OCI-LY1 (cell line): ENCODE measurements at regions not wholly inside any gene's neighbourhood (a gene's known extent, or its start where the extent isn't known, plus 50 kb on each side); places are given as distances from the start of the nearest gene placed in this dataset.

Source experiments
- H2AFZ ChIP-seq: fragments of 200-600 bp; sonication (generic), shearing (Covaris generic); 2 replicates; pipeline ENCODE4 v1.6.0; 2014; ENCODE audit warnings: antibody characterized with exemption, mild to moderate bottlenecking, low read length
- H3F3A ChIP-seq: fragments of 200-600 bp; sonication (generic), shearing (Covaris generic); 2 replicates; pipeline ENCODE4 v1.6.0; 2014; ENCODE audit warnings: mild to moderate bottlenecking, antibody characterized with exemption, low read length, moderate library complexity; ENCODE audit not compliant: insufficient read depth
- H3K27ac ChIP-seq: fragments of 200-600 bp; sonication (generic); 2 replicates; pipeline ENCODE4 v1.5.1; 2014; ENCODE audit warnings: low read length, mixed run types, mild to moderate bottlenecking, low read depth; ENCODE audit not compliant: poor library complexity, severe bottlenecking
- H3K27me3 ChIP-seq: fragments of 200-600 bp; sonication (generic); 2 replicates; pipeline ENCODE4 v1.6.0; 2014; ENCODE audit warnings: antibody characterized with exemption, mild to moderate bottlenecking, low read length, moderate library complexity; ENCODE audit not compliant: insufficient read depth
- H3K36me3 ChIP-seq: fragments of 200-600 bp; sonication (generic); 2 replicates; pipeline ENCODE4 v1.6.1; 2014; ENCODE audit warnings: mild to moderate bottlenecking, antibody characterized with exemption, low read length, moderate library complexity, mixed read lengths; ENCODE audit not compliant: insufficient read depth
- H3K4me1 ChIP-seq: fragments of 200-600 bp; sonication (generic); 2 replicates; pipeline ENCODE4 v1.5.1; 2014; ENCODE audit warnings: mild to moderate bottlenecking, low read length, moderate library complexity; ENCODE audit not compliant: insufficient read depth, severe bottlenecking
- H3K4me2 ChIP-seq: fragments of 200-600 bp; sonication (generic), shearing (Covaris generic); 2 replicates; pipeline ENCODE4 v1.6.1; 2014; ENCODE audit warnings: low read length
- H3K4me3 ChIP-seq: fragments of 200-600 bp; sonication (generic); 2 replicates; pipeline ENCODE4 v1.5.1; 2014; ENCODE audit warnings: low read length, low read depth, mild to moderate bottlenecking, mixed read lengths; ENCODE audit not compliant: poor library complexity, severe bottlenecking
- H3K79me2 ChIP-seq: fragments of 200-600 bp; shearing (Covaris generic); 2 replicates; pipeline ENCODE4 v1.6.1; 2016; ENCODE audit warnings: mixed run types, low read length, mixed read lengths; ENCODE audit not compliant: insufficient read depth
- H3K9ac ChIP-seq: fragments of 200-600 bp; sonication (generic), shearing (Covaris generic); 2 replicates; pipeline ENCODE4 v1.6.1; 2014; ENCODE audit warnings: mild to moderate bottlenecking, low read length, mixed read lengths
- H3K9me2 ChIP-seq: fragments of 200-600 bp; sonication (generic), shearing (Covaris generic); 2 replicates; pipeline ENCODE4 v1.6.1; 2014; ENCODE audit warnings: low read depth, mild to moderate bottlenecking, low read length, mixed read lengths
- H3K9me3 ChIP-seq: fragments of 200-600 bp; shearing (Covaris generic); 2 replicates; pipeline ENCODE4 v1.6.1; 2014; ENCODE audit warnings: low read length, mixed read lengths
- H4K20me1 ChIP-seq: fragments of 200-600 bp; sonication (generic), shearing (Covaris generic); 2 replicates; pipeline ENCODE4 v1.6.0; 2016; ENCODE audit warnings: mild to moderate bottlenecking, low read length; ENCODE audit not compliant: insufficient read depth
- CTCF ChIP-seq: fragments of 200-600 bp; sonication (generic), shearing (Covaris generic); IDR thresholded peaks from 2 replicates; pipeline ENCODE4 v1.5.1; 2017; ENCODE audit warnings: mild to moderate bottlenecking, antibody characterized with exemption, low read length, moderate library complexity, mixed read lengths
- EZH2 ChIP-seq: fragments of 200-600 bp; sonication (generic), shearing (Covaris generic); IDR thresholded peaks from 2 replicates; pipeline ENCODE4 v1.8.0; 2017; ENCODE audit warnings: borderline replicate concordance, mixed run types, mild to moderate bottlenecking, antibody characterized with exemption, low read length, moderate library complexity, mixed read lengths

GRCh38 chr4:135065366-135065765, 863.8 kb upstream of the PABPC4L start:
- H3K9me2 ChIP-seq = no peaks in the 10 kb centered on the region
- H3K4me3 ChIP-seq = no peak overlapping the region
- H3F3A ChIP-seq = no peaks in the 10 kb centered on the region
- no peak overlapping the region for H3K9ac ChIP-seq
- TF ChIP-seq EZH2 (no peak), CTCF (no peak)
- no peaks in the 10 kb centered on the region for H3K79me2 ChIP-seq
- H2AFZ ChIP-seq = no peak overlapping the region
- no peaks in the 10 kb centered on the region for H3K36me3 ChIP-seq
- no peaks in the 10 kb centered on the region for H4K20me1 ChIP-seq
- no peak overlapping the region for H3K27ac ChIP-seq
- H3K4me2 ChIP-seq = no peak overlapping the region
- H3K4me1 ChIP-seq = no peaks in the 10 kb centered on the region
- H3K9me3 ChIP-seq = no peaks in the 10 kb centered on the region
- no peaks in the 10 kb centered on the region for H3K27me3 ChIP-seq

GRCh38 chr4:135050086-135050717, 848.6 kb upstream of the PABPC4L start:
- H3K9ac ChIP-seq = no peak overlapping the region
- no peaks in the 10 kb centered on the region for H3K9me3 ChIP-seq
- no peaks in the 10 kb centered on the region for H3K27me3 ChIP-seq
- H3K27ac ChIP-seq = no peak overlapping the region
- TF ChIP-seq CTCF = no peak
- TF ChIP-seq EZH2 = no peak
- H4K20me1 ChIP-seq = no peaks in the 10 kb centered on the region
- no peaks in the 10 kb centered on the region for H3K9me2 ChIP-seq
- no peaks in the 10 kb centered on the region for H3K36me3 ChIP-seq
- no peak overlapping the region for H2AFZ ChIP-seq
- no peak overlapping the region for H3K4me2 ChIP-seq
- no peaks in the 10 kb centered on the region for H3F3A ChIP-seq
- no peaks in the 10 kb centered on the region for H3K79me2 ChIP-seq
- no peaks in the 10 kb centered on the region for H3K4me1 ChIP-seq
- no peak overlapping the region for H3K4me3 ChIP-seq

GRCh38 chr4:135032670-135033069, 831.1 kb upstream of the PABPC4L start:
- Histone ChIP-seq H4K20me1 (no peaks in the 10 kb centered on the region), H3F3A (no peaks in the 10 kb centered on the region), H3K9me2 (no peaks in the 10 kb centered on the region), H3K79me2 (no peaks in the 10 kb centered on the region), H3K9me3 (no peaks in the 10 kb centered on the region), H3K27ac (no peak overlapping the region), H3K36me3 (no peaks in the 10 kb centered on the region), H3K9ac (no peak overlapping the region), H3K4me3 (no peak overlapping the region), H2AFZ (no peak overlapping the region), H3K27me3 (no peaks in the 10 kb centered on the region), H3K4me1 (no peaks in the 10 kb centered on the region), H3K4me2 (no peak overlapping the region)
- TF ChIP-seq EZH2 (no peak), CTCF (no peak)
